Vagina (tissue), 2 donors: ENCODE measurements at regions not wholly inside any gene's neighbourhood (a gene's known extent, or its start where the extent isn't known, plus 50 kb on each side); places are given as distances from the start of the nearest gene placed in this dataset.
"Not testable (repeated sequence)": the region's sequence is repeated elsewhere in the genome, so short reads cannot be mapped to it uniquely, and the experiment has no call there.

Experiments
- DNase-seq, 2 donors: peaks; one replicate each; pipeline ENCODE4 v3.0.0-alpha.2; 2017; ENCODE audit errors: extremely low spot score in 2 of 2
- H3K27ac ChIP-seq: fragments of 200-600 bp; sonication (generic); one replicate; pipeline ENCODE4 v1.5.1; 2019
- H3K27me3 ChIP-seq: fragments of 200-600 bp; sonication (generic); one replicate; pipeline ENCODE4 v1.5.1; 2019
- H3K36me3 ChIP-seq, 2 donors: fragments of 200-600 bp; sonication (generic); one replicate each; pipeline ENCODE4 v1.5.1; 2017 to 2019
- H3K4me1 ChIP-seq: fragments of 200-600 bp; sonication (generic); one replicate; pipeline ENCODE4 v1.5.1; 2019
- H3K4me3 ChIP-seq, 2 donors: fragments of 200-600 bp; sonication (generic); 1 replicate in 1 of 2; 2 replicates in 1 of 2; pipeline ENCODE4 v1.5.1; 2016 to 2019
- H3K9me3 ChIP-seq: fragments of 200-600 bp; sonication (generic); one replicate; pipeline ENCODE4 v1.5.1; 2019
- POLR2A ChIP-seq, 2 donors: fragments of 450-650 bp; IDR thresholded peaks; one replicate each; pipeline ENCODE4 v1.6.1; 2017; ENCODE audit warnings: antibody characterized with exemption in 2 of 2, mild to moderate bottlenecking in 2 of 2, moderate library complexity in 2 of 2
- POLR2AphosphoS5 ChIP-seq, 2 donors: sonication (generic); formaldehyde crosslinking; IDR thresholded peaks; one replicate each; pipeline ENCODE4 v1.9.0; 2017; ENCODE audit warnings: antibody characterized with exemption in 2 of 2, mild to moderate bottlenecking in 2 of 2, low read depth in 1 of 2; ENCODE audit not compliant: insufficient read depth in 1 of 2
- intact Hi-C: fragments of 100-400 bp; cut with DNase I; formaldehyde crosslinking; loops from one replicate; pipeline ENCODE4 v1.15.1; 2023
- TF ChIP-seq, protein P1 (sequence below), 3 experiments: fragments of 450-650 bp in 2 of 3; fragments of 200-600 bp in 1 of 3; sonication (generic) in 1 of 3; IDR thresholded peaks; one replicate each; pipeline ENCODE4 v1.5.1; 2017 to 2019; ENCODE audit warnings: antibody characterized with exemption in 3 of 3, mild to moderate bottlenecking in 2 of 3, moderate library complexity in 2 of 3

DNA sequence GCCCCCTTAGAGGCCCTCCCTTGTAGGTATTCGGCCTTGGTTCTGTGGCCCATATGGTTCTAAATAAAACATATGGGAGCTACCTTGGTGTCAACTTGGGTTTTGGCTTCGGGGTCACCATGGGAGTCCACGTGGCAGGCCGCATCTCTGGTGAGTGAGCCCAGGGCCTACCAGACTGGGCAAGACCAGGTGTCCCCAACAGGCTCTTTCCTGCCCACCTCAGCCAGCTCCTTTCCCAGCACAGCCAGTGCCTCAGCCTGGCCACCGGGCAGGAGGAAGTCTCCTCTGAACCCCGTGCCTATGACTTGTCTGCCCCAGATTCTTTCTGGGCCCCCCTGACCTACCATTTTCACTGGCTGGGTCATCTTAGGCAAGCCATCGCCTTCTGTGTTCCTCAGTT is 268.8 kb upstream of the TEKT4 start:
- intact Hi-C loops: no loop called here
- no peak for TF ChIP-seq POLR2A (IDR thresholded peaks at IDR 0.05)
- TF ChIP-seq POLR2AphosphoS5 (IDR thresholded peaks at IDR 0.05; ENCODE audit: insufficient read depth in 1 of 2, low read depth in 1 of 2): no peak
- TF ChIP-seq, protein P1, sequence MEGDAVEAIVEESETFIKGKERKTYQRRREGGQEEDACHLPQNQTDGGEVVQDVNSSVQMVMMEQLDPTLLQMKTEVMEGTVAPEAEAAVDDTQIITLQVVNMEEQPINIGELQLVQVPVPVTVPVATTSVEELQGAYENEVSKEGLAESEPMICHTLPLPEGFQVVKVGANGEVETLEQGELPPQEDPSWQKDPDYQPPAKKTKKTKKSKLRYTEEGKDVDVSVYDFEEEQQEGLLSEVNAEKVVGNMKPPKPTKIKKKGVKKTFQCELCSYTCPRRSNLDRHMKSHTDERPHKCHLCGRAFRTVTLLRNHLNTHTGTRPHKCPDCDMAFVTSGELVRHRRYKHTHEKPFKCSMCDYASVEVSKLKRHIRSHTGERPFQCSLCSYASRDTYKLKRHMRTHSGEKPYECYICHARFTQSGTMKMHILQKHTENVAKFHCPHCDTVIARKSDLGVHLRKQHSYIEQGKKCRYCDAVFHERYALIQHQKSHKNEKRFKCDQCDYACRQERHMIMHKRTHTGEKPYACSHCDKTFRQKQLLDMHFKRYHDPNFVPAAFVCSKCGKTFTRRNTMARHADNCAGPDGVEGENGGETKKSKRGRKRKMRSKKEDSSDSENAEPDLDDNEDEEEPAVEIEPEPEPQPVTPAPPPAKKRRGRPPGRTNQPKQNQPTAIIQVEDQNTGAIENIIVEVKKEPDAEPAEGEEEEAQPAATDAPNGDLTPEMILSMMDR (IDR thresholded peaks at IDR 0.05): no peak

DNA sequence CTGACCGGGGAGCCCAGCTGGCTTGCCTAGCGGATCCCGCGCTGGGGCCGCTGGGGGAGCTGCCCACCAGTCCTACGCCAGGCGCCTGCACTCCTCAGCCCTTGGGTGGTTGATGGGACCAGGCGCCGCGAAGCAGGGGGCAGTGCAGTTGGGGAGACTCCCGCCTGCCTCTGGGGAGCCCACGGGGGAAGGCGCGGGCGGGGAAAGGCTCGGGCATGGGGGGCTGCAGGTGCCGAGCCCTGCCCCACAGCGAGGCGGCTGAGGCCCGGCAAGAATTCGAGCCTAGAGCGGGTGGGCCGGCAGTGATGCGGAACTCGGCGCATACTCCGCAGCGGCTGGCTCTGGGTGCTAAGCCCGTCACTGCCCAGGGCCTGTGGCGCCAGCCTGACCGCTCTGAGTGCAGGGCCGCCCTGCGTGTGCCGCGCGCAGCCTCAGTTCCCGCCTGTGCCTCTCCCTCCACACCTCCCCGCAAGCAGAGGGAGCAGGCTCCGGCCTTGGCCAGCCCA is 249.1 kb upstream of the TEKT4 start:
- H3K27me3 ChIP-seq: no peaks in the 10 kb centered on the region
- intact Hi-C loops: no loop called here
- no peak for DNase-seq
- no peaks in the 10 kb centered on the region for H3K4me1 ChIP-seq
- H3K9me3 ChIP-seq: no peaks in the 10 kb centered on the region
- no peak overlapping the region for H3K4me3 ChIP-seq
- no peak overlapping the region for H3K27ac ChIP-seq
- H3K36me3 ChIP-seq: no peaks in the 10 kb centered on the region
- no peak for TF ChIP-seq POLR2AphosphoS5 (IDR thresholded peaks at IDR 0.05; ENCODE audit: insufficient read depth in 1 of 2, low read depth in 1 of 2)
- no peak for TF ChIP-seq POLR2A (IDR thresholded peaks at IDR 0.05)
- TF ChIP-seq, protein P1 (IDR thresholded peaks at IDR 0.05): no peak

More for the DNA sequence above, 268.8 kb upstream of the TEKT4 start:
- Histone ChIP-seq H3K27ac (no peak overlapping the region), H3K4me3 (no peak overlapping the region), H3K36me3 (no peaks in the 10 kb centered on the region), H3K27me3 (no peaks in the 10 kb centered on the region), H3K9me3 (no peaks in the 10 kb centered on the region), H3K4me1 (no peaks in the 10 kb centered on the region)
- no peak for DNase-seq

DNA sequence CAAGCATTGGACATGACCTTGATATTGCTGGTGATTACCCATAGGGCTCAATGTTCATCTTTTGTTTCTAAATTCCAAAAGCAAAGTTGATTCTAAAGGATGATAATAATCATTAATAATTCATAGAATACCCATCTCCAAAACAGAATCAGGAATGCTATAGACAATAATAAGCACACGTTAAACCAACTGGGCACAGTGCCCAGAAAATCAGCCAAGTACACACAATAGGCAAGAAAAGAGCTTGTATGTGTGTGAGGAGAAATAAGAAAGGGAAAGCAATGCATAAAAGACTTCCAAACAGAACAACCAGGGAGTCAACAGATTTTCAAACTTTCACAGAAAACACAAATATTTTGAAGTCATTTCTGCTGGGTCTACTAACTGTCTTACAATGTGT is 242.3 kb upstream of the TEKT4 start:
- H3K27me3 ChIP-seq, H3K27ac ChIP-seq, H3K36me3 ChIP-seq, H3K9me3 ChIP-seq, H3K4me3 ChIP-seq, H3K4me1 ChIP-seq, DNase-seq, intact Hi-C loops: not testable (repeated sequence)

DNA sequence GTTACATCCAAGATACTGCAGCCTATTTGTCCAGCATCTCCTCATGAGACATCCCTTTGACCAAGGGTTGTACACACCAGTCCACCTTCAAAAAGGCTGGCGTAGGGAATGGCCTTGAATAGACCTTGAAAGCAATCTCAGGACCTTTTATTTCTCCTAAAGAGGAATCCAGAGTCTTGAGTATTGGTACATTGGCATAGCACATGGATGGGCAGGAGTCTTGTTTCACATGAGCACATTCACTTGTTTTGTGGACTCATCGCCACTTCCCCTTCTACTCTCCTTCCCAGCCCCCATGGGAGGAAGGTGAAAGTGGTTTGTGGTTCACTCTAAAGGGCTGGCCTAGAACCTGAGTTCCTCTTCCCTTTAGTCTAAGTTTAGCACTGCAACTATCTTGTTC is 229.8 kb upstream of the TEKT4 start:
- intact Hi-C loops, H3K4me3 ChIP-seq, DNase-seq, H3K9me3 ChIP-seq, H3K27ac ChIP-seq, H3K4me1 ChIP-seq, H3K27me3 ChIP-seq, H3K36me3 ChIP-seq: not testable (repeated sequence)

DNA sequence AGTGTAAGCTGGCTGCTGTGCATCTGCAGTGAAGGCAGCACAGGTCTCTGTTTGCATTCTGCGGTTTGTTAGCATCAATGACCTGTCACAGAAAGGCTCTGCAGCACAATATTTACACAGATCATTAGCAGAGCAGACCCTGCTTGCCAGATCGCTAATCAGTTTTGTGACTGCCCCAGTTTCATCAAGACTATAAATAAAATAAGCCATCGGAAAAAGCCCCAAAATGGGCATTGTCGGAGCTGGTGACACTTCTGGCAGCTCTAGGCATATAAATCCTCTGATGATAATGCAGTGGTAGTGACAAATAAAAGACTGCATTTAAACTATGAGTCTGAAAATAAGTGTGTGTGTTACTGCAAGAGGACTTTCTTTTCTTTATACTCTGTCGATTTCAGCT is 219.1 kb upstream of the TEKT4 start:
- H3K9me3 ChIP-seq, H3K4me3 ChIP-seq, H3K4me1 ChIP-seq, DNase-seq, intact Hi-C loops, H3K36me3 ChIP-seq, H3K27ac ChIP-seq, H3K27me3 ChIP-seq: not testable (repeated sequence)

DNA sequence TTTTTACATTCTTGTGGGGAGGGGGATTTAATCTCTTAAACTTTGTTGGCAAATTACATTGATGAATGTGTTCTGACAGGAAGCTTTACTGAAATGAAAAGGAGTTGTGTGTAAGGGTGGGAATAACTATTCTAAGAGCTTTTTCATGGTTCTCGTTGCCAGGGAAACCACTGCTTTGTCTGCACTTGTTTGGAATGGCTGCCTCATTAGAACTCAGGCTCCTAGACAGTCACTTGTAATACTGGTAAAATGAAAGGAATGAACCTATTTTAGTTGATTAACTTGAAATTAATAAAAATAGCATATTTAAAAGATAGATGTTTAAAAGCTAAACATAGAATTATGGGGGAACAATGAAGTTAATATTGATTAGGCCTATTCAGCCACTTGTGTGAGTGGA is 201.4 kb upstream of the TEKT4 start:
- H3K36me3 ChIP-seq, H3K27ac ChIP-seq, intact Hi-C loops, H3K4me3 ChIP-seq, H3K4me1 ChIP-seq, H3K9me3 ChIP-seq, H3K27me3 ChIP-seq, DNase-seq: not testable (repeated sequence)

DNA sequence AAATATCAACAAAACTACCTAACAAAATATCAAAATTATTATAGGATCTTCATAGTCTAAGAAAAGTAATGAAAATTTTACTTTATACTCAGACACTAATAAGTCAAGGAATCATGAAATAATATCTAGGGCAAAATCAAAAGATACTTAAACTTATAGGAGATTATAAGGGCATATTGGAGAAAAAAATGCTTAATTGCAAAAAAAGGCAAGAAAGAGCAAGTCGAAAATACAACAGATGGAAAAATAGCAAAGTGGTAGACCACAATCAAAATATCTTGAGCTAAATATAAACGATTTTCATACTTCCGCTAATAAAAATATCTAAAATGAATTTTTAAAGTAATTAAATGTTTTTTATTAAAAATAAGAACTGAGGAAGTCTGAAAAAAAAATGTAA is 177.0 kb upstream of the TEKT4 start:
- H3K4me1 ChIP-seq, H3K9me3 ChIP-seq, H3K4me3 ChIP-seq, H3K27ac ChIP-seq, H3K36me3 ChIP-seq, DNase-seq, intact Hi-C loops, H3K27me3 ChIP-seq: not testable (repeated sequence)

DNA sequence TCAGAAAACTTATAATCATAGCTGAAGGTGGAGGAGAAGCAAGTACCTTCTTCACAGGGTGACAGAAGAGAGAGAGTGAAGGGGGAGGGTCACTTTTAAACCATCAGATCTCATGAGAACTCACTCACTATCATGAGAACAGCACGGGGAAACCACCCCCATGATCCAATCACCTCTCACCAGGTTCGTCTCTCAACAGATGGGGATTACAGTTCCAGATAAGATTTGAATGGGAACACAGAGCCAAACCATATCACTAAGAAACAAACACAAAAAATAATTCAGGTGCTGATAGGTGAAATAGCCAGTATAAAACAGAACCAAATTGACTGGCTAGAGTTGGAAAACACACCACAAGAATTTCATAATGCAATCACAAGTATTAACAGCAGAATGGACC is 162.2 kb upstream of the TEKT4 start:
- not testable (repeated sequence) for H3K4me3 ChIP-seq, H3K4me1 ChIP-seq

More for the DNA sequence above, 162.2 kb upstream of the TEKT4 start:
- DNase-seq, H3K27me3 ChIP-seq, H3K9me3 ChIP-seq, H3K36me3 ChIP-seq, intact Hi-C loops, H3K27ac ChIP-seq: not testable (repeated sequence)
